ENCODE measurements at regions not wholly inside any gene's neighbourhood (a gene's known extent, or its start where the extent isn't known, plus 50 kb on each side); places are given as distances from the start of the nearest gene placed in this dataset.

GRCh38 chr1:221416142-221416541 lies 325.7 kb downstream of the DUSP10 start:
- no peak for TF ChIP-seq CTCF (conservative IDR thresholded peaks at IDR 0.05)
- TF ChIP-seq ZFX (IDR thresholded peaks at IDR 0.05) = no peak
